PFSK-1 (cell line): ENCODE measurements at regions not wholly inside any gene's neighbourhood (a gene's known extent, or its start where the extent isn't known, plus 50 kb on each side); places are given as distances from the start of the nearest gene placed in this dataset.

ENCODE experiments used
- FOXP2 ChIP-seq: optimal IDR thresholded peaks from 2 replicates; pipeline ENCODE3; 2011; ENCODE audit warnings: borderline replicate concordance, control low read depth, inconsistent platforms; ENCODE audit not compliant: insufficient read depth; ENCODE audit errors: extremely low read length, extremely low read depth
- POLR2AphosphoS5 ChIP-seq: IDR thresholded peaks from 2 replicates; pipeline ENCODE4 v1.6.1; 2012; ENCODE audit warnings: low read depth, mild to moderate bottlenecking, control low read depth, low read length, moderate library complexity
- REST ChIP-seq, 2 experiments: IDR thresholded peaks; 2 replicates each; pipeline versions ENCODE4 v1.6.1 to v1.8.0; 2011 to 2012; ENCODE audit warnings: low read depth in 2 of 2, low read length in 2 of 2, control low read depth in 1 of 2, inconsistent platforms in 1 of 2, mild to moderate bottlenecking in 1 of 2, moderate library complexity in 1 of 2; ENCODE audit not compliant: insufficient read depth in 1 of 2
- SIN3A ChIP-seq: IDR thresholded peaks from 2 replicates; pipeline ENCODE4 v1.6.1; 2012; ENCODE audit warnings: mild to moderate bottlenecking, low read length, moderate library complexity, borderline replicate concordance; ENCODE audit not compliant: insufficient read depth
- TAF1 ChIP-seq: IDR thresholded peaks from 2 replicates; pipeline ENCODE4 v1.6.1; 2012; ENCODE audit warnings: low read length, control low read depth, borderline replicate concordance; ENCODE audit not compliant: insufficient read depth

- TF ChIP-seq TAF1 (no peak), POLR2AphosphoS5 (no peak), FOXP2 (no peak), SIN3A (no peak), REST (IDR thresholded peaks at IDR 0.05; ENCODE audit: insufficient read depth in 1 of 2, low read depth in 2 of 2, low read length in 2 of 2) (no peak)
Measured at GRCh38 chr1:60342569-60342968, 269.0 kb upstream of the C1orf87 start.
